ENCODE measurements at regions not wholly inside any gene's neighbourhood (a gene's known extent, or its start where the extent isn't known, plus 50 kb on each side); places are given as distances from the start of the nearest gene placed in this dataset.

DNA sequence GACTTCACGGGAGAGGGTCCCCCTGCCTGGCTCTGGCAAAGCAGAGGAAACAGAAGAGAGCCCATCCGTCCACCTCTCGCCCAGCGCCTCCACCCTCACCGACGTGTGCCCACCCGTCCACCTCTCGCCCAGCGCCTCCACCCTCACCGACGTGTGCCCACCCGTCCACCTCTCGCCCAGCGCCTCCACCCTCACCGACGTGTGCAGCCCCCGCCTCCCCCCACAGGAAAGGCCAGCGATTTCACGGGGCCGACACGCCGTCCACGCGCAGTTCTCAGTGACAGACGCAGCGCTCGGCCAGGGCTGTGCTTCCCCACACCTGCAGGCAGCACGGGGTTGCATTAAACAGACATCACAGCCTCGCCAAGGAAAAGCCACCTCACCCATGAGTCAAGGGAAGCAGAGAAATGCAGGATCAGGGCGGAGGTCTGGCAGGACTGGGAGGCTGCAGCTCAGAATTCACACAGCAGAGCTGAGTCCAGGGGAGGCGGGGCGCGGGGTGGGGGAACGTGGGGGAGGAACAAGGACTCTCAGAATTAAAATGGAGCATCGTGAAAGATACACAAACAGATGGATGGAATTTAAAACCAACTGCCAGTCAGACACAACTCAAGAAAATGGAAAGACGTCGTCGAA lies 377.7 kb downstream of the BRD1 start:
- DNase-seq = no peak

DNA sequence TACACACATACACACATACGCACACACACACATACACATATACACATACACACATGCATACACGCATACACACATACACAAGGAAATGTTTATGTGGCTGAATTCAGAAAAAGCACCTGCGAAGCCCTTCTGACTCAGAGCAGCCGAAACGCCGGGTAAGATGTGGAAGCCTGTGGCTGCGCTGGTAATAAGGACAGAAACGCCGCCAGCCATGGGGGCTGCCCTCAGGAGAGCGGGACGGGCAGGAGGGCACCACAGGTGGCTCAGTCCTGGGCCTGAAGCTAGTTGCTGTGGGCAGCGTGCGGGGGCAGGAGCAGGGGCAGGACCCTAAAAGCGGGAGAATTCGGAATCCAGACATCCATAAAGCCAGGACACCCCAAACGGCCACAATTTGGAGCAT lies 378.3 kb downstream of the BRD1 start:
- DNase-seq = no peak

DNA sequence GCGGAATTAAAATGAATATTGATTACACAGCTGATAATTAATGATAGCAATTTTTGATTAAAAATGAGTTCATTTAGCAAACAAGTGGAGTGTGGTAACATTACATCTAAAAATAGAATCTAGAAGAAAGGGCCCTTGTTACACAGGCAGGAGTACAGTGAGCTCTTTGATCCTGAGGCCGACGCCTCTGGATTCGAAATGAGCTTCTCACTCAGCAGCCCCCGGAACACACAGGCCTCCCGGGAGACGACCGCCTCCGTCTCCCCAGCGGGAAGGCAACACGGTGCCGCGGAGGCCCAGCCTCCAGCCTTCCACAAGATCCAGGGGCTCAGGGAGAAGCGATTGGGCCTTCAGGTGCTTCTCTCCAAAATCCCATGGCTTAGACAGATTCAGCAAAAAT lies 379.1 kb downstream of the BRD1 start:
- DNase-seq = no peak

DNA sequence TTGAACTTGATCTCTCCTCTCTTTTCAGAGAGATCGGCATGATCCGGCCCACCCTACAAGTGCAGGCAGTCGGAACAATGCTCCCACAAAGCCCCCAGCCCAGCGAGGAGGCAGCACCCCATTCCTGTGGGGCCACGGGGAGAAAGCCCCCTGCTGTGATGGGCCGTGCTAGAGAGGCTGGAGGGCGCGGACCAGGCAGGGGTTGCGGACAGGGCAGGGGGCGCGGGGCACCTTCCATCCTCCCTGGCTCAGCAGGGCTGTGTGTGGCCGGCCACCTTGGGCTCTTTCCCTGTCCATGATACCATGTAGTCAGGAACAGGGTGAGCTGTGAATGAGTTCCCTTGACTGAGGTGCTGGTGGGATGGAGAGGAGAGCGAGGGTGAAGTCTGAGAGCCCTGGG lies 379.8 kb downstream of the BRD1 start:
- DNase-seq = no peak

DNA sequence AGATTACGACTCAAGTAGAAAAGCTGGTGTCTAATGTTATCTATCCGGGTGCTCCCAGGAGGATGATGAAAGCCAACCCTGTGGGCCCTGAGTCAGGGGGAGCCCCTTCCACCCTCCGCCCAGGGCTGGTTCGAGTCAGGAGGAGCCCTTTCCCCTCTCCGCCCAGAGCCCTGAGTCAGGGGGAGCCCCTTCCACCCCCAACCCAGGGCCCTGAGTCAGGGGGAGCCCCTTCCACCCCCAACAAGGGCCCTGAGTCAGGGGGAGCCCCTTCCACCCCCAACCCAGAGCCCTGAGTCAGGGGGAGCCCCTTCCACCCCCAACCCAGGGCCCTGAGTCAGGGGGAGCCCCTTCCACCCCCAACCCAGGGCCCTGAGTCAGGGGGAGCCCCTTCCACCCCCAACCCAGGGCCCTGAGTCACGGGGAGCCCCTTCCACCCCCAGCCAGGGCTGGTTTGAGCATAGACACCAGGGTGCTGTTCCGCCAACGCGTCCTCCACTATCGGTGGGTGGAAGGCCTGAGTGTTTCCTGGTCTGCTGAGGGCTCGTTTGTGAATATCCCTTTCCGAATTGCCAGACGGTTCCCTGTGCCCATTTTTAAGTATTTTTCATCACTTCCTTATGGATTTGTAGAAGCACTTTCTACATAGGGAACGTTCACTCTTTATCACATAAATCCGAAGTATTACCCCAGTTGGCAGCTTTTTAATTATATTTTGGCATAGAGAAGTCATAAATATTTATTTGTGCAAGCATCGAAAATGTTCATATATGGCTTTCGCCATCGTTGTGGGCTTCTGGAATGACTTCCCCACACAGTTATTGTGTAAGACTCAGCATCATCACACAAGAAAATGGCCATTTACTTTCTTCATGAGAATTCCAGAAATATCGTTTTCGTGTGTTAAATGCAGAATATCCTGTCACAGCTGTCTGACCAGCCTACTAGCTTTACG lies 380.6 kb downstream of the BRD1 start:
- DNase-seq = no peak

DNA sequence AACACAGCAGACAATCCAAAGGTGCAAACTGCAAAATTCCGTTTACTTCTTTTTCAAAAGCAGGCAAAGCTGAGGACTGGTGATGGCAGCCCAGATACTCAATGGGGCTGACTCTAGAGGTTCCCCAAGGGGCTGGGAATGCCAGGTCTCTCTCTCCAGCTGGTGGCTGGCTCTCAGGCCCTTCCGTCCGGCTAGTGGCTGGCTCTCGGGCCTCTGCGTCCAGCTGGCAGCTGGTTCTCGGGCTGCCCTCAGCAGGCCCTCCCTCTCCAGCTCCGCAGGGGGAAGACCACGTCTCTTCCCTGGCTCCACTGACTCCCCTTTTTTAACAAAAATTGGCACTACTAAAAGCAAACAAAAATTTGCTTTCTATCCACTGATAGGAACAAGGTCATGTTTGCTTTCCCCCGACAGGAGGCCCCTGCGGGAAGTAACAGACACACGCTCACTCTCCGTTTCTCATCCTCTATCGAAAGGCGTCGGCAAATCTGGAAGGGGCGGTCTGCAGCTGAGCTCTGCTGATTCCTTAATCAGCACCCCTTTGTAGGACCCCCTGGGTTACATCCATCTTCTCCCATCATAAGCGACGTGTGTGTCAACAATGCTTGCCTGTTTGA lies 381.4 kb downstream of the BRD1 start:
- no peak for DNase-seq

DNA sequence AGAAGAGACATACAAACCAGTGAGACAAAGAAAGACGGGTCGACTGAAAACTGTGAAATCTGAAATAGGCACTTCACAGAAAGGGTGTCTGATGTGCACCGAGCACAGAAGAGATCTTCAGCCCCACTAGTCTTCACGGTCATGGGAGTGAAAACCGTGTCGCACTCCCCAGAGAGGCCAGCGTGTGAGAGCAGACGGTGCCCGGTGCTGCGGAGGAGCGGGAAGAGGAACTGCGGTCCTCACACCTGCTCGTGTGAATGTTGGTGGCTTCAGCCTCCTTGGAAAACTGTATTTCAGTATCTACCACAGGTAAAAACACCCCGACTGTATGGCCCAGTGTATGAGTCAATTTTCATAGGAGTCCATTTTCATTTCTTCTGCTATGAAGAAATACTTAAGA lies 382.9 kb downstream of the BRD1 start:
- no peak for DNase-seq

DNA sequence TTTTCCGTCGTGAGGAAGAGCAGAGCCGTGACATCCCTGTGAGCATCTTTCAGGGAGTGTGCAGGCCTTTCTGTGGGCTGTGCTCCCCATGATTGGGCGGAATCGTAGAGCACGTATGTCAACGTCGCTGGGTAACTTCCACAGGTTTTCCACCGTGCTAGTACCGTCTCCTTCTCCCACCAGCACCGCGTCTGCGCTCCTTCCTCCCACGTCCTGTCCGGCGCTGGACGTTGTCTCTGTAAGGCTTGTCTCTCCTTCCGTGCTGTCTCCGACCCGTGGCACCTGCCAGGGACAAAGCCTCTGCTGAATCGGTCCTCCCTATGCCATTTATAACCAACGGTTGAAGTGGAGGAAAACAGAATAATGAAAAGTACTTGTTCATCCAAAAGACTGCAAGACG lies 386.7 kb downstream of the BRD1 start:
- DNase-seq = no peak

DNA sequence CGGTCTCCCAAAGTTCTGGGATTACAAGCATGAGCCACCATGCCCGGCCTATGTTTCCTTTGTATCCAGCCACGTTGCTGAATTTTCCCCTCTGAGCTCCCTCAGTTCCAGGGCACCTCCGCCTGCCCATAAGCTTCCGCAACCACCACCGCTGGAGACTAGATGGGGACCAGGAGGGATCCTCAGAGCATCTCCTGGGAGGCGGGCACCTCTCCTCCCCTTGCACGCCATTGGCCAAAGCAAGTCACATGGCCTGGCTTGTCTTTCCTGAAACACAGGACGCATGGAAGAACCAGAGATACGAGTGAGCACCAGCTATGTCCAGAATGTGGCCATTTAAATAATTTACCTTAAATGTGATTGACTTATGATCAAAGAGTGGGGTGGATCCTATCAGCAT lies 388.3 kb downstream of the BRD1 start:
- DNase-seq = no peak

DNA sequence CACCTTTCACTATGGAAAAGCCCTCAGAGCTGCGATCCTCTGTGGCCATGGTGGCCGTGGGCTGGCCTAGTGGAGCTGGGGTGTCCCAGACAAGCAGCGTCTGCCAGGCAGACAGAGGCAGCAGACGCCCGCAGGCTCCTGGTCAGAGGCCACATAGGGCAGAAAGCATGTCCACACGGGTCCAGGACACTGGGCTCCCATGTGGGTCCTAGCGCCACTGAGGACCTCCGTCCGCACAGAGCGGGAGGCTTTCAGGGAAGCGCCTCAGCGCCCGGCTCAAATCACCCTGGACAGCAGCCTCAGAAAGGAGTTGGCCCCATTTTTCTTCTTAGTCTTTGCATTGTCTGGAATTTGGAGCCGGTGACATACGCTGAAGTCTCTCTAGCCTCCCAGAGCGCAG lies 389.7 kb downstream of the BRD1 start:
- no peak for DNase-seq

DNA sequence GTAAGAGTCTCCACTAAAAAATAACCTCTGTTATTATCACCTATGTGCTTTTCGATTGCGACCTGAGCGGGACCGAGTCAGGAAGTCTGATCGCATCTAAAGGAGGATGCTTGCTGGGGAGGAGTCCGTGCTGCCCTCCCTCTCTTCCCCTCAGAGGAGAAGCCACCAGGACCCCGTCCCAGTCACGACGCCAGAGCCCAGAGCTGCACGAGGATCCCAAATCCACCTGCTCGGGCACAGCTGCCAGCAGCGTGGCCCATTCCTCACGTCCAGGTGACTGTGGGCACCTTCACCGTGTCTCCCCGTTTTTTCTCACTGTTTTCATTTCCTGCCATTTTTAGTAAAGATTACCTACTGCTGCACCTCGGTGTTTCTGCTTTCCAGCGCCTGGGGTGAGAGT lies 390.3 kb downstream of the BRD1 start:
- no peak for DNase-seq

DNA sequence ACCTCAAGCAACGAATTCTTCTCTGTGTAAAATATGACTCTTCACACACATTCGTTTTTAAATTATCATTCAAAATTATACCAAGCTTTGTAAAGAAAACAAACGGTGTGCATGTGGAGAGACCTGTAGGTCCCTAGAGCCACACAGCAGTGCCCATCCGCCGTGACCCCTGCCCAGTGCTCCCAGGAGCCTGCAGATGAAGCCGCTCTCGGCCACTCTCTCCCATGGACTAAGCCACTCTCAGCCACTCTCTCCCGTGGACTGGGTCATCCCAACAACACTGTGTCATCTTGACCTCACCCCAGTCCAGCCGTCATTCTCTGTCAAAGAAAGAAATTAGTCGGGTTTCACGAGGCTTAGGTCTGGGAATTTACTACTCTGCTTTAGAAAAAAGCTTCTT lies 391.6 kb downstream of the BRD1 start:
- DNase-seq = no peak

DNA sequence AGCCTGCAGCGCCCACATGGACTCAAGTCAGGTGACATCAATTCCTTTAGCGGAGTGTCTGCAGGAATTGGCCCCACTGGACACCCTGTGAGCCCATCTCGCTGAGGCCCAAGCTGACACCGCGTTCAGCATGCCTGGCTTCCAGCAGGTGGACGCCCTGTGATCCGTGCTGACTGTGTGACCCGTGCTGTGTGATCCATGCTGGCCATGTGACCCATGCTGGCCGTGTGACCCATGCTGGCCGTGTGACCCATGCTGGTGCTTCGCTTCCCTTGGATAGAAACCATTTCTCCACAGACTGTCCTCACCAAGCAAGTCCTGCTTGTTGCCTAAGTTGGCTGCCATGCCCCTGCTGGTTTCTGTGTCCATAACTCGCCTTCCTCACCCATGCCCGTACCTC lies 392.1 kb downstream of the BRD1 start:
- no peak for DNase-seq

DNA sequence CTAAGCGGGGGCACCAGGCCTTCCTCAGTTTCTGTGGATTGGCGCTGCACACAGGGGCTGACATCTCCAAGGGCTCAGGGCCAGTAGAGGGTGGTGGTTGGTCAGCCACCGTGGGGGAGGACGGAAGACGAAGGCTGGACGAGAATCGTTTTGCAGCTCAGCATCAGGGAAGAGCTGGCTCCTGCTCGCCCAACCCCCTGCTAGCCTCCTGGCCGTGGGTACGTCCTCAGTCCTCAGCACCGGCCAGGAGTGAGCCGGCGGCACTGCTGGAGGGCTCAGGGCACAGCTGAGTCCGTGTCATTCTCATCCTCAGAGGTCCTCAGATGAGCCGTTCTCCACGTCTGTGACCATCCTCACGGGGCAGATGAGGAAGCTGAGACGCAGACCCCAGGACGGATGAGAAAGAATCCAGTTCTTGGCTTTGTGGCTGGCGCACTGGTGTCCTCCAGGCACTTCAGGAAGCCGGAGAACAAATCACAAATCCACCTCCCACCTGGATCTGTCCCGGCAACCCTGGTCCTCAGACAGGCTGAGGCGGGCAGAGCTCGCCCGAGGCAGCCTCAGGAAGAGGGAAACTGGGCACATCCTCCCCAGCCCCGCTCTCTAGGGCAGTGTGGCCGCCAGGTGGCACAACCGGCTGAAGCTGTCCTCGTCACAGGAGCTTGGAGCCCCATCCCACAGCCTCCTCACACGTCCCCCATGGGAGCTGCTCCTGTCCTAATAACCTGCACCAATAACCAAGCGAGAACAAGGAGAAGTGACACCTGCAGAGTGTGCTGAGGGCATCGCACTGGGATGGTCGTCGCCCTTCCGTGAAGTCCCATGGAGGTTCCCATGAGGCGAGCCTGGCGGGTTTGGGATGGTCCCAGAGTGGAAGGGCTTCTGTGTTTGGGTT lies 393.7 kb downstream of the BRD1 start:
- DNase-seq = no peak

DNA sequence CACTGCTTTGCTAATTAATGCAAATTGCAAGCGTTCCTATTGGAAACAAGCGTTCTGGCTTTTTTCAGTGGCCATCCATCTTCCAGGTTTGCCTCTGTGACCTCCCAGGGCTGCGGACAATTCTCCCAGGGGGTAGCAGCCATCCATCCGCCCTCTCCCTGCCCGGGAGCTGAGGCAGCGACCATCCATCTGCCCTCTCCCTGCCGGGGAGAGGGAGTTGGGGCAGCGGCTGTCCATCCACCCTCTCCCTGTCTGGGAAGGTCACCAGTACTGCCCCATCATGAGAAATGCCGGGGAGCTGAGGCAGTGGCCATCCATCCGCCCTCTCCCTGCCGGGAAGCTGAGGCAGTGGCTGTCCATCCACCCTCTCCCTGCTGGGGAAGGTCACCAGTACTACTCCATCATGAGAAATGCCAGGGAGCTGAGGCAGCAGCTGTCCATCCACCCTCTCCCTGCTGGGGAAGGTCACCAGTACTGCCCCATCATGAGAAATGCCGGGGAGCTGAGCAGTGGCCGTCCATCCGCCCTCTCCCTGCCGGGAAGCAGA lies 394.7 kb downstream of the BRD1 start:
- no peak for DNase-seq

DNA sequence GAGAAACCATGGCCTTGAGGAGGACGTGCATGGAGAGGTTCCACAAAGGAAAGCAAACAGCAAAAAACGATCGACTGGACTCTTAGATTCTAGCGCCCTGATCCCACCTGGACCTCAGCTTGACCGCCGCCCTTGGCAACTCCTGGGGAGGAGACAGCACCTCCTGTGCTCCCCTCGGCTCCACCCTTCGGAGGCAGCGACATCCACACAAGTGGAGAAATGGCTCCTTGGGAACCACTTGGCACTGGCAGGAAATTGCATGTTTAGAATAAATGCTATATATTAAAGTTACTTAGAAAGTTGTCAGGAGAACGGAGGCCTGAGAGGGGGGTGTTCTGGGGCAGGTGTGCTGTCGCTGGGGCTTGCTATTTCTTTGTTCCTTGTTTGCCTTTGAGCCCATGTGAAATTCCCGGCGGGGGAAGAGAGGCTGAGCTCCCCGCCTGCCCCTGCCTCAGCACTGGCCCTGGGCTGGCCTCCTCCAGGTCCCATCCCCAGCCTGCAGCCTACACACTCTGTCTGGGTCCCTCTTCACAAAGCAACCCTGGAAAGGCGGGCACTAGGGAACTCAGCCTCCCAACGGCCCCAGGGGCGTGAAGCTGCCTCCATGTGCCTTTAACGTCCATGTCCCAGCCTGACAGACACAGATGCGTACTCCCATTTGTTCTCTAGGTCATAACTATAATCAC lies 395.3 kb downstream of the BRD1 start:
- DNase-seq = no peak

DNA sequence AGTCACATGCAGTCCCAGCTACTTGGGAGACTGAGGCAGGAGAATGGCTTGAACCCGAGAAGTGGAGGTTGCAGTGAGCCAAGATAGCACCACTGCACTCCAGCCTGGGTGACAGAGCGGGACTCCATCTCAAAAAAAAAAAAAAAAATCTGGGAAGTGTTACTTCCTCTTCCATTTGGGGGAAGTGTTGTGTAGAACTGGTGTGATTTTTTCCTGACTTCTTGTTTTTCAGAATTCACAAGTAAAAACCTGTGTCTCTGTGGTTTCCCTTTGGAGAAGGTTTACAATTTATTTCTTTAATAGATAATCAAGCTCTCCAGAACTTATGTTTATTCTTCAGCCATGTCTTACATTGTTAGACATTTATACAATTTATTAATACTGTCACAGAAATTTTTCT lies 396.1 kb downstream of the BRD1 start:
- no peak for DNase-seq

DNA sequence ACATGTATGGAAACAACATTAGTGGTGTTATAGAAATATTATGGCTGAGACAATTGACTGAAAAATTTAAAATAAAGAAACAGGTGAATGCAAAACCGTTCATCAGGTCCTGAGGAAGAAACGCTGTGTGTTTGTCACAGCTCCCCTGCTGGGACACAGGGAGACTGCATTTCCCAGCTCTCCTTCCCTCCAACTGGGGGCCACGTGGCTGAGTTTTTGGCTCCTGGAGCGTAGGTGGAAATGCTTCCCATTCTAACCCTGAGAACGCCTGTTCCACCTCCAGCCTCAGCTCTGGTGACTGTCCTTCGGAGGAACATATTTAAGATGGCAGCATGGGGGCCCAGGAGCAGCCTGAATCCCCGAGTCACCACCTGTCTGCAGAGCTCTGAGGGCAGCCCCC lies 398.6 kb downstream of the BRD1 start:
- DNase-seq = no peak

DNA sequence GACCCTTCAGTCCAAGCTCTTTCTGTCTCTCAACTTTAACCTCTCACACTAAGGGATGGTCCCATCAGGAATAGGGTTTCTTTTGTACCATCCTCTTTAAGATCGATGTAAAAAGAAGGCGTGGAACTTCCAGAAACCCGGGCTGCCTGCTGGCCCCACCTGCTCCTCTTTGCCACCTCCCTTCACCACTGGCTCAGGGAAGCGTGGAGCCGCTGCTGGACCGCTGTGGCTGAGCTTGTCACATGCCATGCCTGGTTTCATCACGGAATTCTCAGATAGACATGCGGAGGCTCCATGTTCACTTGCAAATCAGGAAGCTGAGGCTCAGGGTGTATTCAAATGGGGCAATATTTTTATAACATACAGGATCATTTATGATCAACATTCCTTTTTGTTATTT lies 399.7 kb downstream of the BRD1 start:
- no peak for DNase-seq

DNA sequence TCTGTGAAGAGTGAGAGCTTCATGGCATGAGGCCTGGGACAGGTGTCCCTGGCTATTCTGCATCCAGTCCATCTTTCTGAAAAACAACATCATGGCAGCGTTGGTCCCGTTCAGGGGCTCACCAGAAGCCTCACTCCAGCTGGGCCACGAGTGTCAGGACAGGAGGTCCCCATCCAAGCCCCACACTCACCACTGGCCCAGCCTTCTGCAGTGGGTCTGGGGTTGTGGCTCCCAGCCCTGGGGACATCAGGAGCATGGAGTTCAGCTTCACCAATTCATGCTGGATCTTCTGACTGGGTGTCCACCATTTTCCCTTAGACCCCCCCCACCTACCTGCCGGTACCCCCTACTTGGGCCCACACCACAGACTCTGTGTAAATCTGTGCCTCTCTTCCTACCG lies 400.3 kb downstream of the BRD1 start:
- no peak for DNase-seq

DNA sequence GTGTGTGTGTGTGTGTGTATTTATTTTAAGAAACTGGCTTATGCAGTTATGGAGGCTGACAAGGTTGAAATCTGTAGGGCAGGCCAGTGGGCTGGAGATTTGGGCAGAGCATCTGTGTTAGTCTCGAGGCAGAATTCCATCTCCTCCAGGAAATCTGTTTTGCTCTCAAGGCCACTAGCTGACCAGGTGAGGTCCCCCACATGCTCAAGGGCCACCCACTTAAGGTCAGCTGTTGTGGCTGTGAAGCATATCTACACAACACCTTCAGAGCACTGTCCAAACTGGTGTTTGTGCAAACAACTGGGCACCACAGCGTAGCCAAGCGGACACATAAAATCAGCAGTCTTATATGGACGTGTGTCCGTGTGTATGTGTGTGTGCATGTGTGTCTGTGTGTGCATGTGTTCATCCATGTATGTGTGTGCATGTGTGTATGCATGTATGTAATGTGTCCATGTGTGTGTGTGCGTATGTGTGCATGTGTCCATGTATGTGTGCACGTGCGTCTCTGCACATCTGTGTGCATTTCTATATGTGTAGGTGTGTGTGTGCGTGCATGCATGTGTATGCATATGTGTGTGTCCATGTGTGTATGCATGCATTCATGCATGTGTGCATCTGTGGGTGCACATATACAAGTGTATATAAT lies 400.9 kb downstream of the BRD1 start:
- no peak for DNase-seq

DNA sequence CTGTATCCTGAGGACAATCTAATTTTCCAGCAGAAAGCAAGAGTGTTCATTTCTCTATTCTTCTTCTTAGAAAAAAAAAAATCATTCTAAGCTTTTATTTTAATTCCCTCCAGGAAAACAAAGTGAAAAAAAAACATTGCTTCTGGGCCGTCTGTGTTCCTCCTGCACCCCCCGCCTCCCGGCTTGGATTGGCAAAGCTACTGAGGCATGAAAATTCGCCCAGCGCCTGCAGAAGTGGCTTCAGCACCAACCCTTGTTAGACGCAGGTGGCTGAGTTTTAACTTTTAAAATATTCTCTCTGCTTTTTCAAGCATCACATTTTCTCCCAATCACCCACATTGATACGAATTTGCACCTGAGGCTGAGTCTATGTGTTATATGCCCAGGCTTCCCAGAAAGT lies 401.6 kb downstream of the BRD1 start:
- no peak for DNase-seq

Data from NCI-H1105 (cell line).